Kidney capillary endothelial cell (primary cell): ENCODE measurements at regions not wholly inside any gene's neighbourhood (a gene's known extent, or its start where the extent isn't known, plus 50 kb on each side); places are given as distances from the start of the nearest gene placed in this dataset.

ENCODE experiments used
- DNase-seq: peaks from one replicate; pipeline ENCODE4 v3.0.0-alpha.2; 2018; ENCODE audit warnings: low spot score

GRCh38 chr21:20652846-20653245 is 345.4 kb upstream of the NCAM2 start:
- no peak for DNase-seq

GRCh38 chr21:20661246-20661645 is 337.0 kb upstream of the NCAM2 start:
- no peak for DNase-seq

- no peak for DNase-seq
Measured at GRCh38 chr21:20661745-20662422, 336.3 kb upstream of the NCAM2 start.

- DNase-seq, result no peak
Measured at GRCh38 chr21:20662514-20662913, 335.7 kb upstream of the NCAM2 start.

- no peak for DNase-seq
Measured at GRCh38 chr21:20667931-20668330, 330.3 kb upstream of the NCAM2 start.

- DNase-seq, result no peak
Measured at GRCh38 chr21:20685475-20685874, 312.7 kb upstream of the NCAM2 start.

GRCh38 chr21:20698585-20698984 is 299.6 kb upstream of the NCAM2 start:
- DNase-seq, result no peak

- no peak for DNase-seq
Measured at GRCh38 chr21:20701235-20701634, 297.0 kb upstream of the NCAM2 start.

GRCh38 chr21:20703112-20703767 is 295.0 kb upstream of the NCAM2 start:
- no peak for DNase-seq

GRCh38 chr21:20720623-20721022 is 277.6 kb upstream of the NCAM2 start:
- DNase-seq, result no peak

GRCh38 chr21:20721151-20721550 is 277.1 kb upstream of the NCAM2 start:
- no peak for DNase-seq

- DNase-seq, result no peak
Measured at GRCh38 chr21:20728691-20729090, 269.5 kb upstream of the NCAM2 start.

- no peak for DNase-seq
Measured at GRCh38 chr21:20729376-20729775, 268.8 kb upstream of the NCAM2 start.

- no peak for DNase-seq
Measured at GRCh38 chr21:20730441-20730840, 267.8 kb upstream of the NCAM2 start.

- DNase-seq, result no peak
Measured at GRCh38 chr21:20735257-20735656, 263.0 kb upstream of the NCAM2 start.

GRCh38 chr21:20737227-20737913 is 260.8 kb upstream of the NCAM2 start:
- DNase-seq, result no peak

- DNase-seq, result no peak
Measured at GRCh38 chr21:20739421-20739820, 258.8 kb upstream of the NCAM2 start.

GRCh38 chr21:20741445-20741844 is 256.8 kb upstream of the NCAM2 start:
- DNase-seq, result no peak

- no peak for DNase-seq
Measured at GRCh38 chr21:20760221-20760620, 238.0 kb upstream of the NCAM2 start.

- DNase-seq, result no peak
Measured at GRCh38 chr21:20774737-20775136, 223.5 kb upstream of the NCAM2 start.

GRCh38 chr21:20779321-20779720 is 218.9 kb upstream of the NCAM2 start:
- no peak for DNase-seq

GRCh38 chr21:20783611-20784010 is 214.6 kb upstream of the NCAM2 start:
- no peak for DNase-seq

- no peak for DNase-seq
Measured at GRCh38 chr21:20789729-20790500, 208.3 kb upstream of the NCAM2 start.
